H9 (cell line): ENCODE measurements at regions not wholly inside any gene's neighbourhood (a gene's known extent, or its start where the extent isn't known, plus 50 kb on each side); places are given as distances from the start of the nearest gene placed in this dataset.

Source experiments
- DNase-seq: peaks from one replicate; pipeline ENCODE4 v3.0.0-alpha.2; 2017
- H2AFZ ChIP-seq: one replicate; pipeline ENCODE4 v1.6.1; 2013; ENCODE audit warnings: mild to moderate bottlenecking, low read length, control low read depth, moderate library complexity
- H2AK5ac ChIP-seq: 2 replicates; pipeline ENCODE4 v1.6.1; 2013; ENCODE audit warnings: low read length, control low read depth, mixed read lengths; ENCODE audit not compliant: insufficient read length
- H2BK120ac ChIP-seq: one replicate; pipeline ENCODE4 v1.6.1; 2013; ENCODE audit warnings: low read depth, mild to moderate bottlenecking, low read length, control low read depth, inconsistent platforms; ENCODE audit not compliant: poor library complexity, severe bottlenecking
- H2BK12ac ChIP-seq: 2 replicates; pipeline ENCODE4 v1.6.1; 2013; ENCODE audit warnings: low read length, control low read depth, mixed read lengths, low read depth; ENCODE audit not compliant: insufficient read length
- H2BK15ac ChIP-seq: 2 replicates; pipeline ENCODE4 v1.6.1; 2013; ENCODE audit warnings: low read depth, low read length, control low read depth
- H2BK20ac ChIP-seq: one replicate; pipeline ENCODE4 v1.6.1; 2013; ENCODE audit warnings: low read depth, mild to moderate bottlenecking, low read length, control low read depth, inconsistent platforms; ENCODE audit not compliant: poor library complexity, severe bottlenecking
- H2BK5ac ChIP-seq: 2 replicates; pipeline ENCODE4 v1.6.1; 2013; ENCODE audit warnings: low read length, control low read depth, mixed read lengths; ENCODE audit not compliant: insufficient read length
- H3K14ac ChIP-seq: 2 replicates; pipeline ENCODE4 v1.6.1; 2013; ENCODE audit warnings: low read length, control low read depth; ENCODE audit not compliant: insufficient read depth
- H3K18ac ChIP-seq: 2 replicates; pipeline ENCODE4 v1.6.1; 2013; ENCODE audit warnings: low read depth, mild to moderate bottlenecking, mixed read lengths, low read length, control low read depth; ENCODE audit not compliant: insufficient read length
- H3K23ac ChIP-seq: 2 replicates; pipeline ENCODE4 v1.6.1; 2013; ENCODE audit warnings: low read length, control low read depth, mixed read lengths, low read depth; ENCODE audit not compliant: insufficient read length
- H3K23me2 ChIP-seq: 2 replicates; pipeline ENCODE4 v1.6.1; 2013; ENCODE audit warnings: low read depth, mild to moderate bottlenecking, mixed read lengths, low read length, control low read depth; ENCODE audit not compliant: insufficient read length, poor library complexity, severe bottlenecking
- H3K27ac ChIP-seq: 2 replicates; pipeline ENCODE4 v1.5.1; 2013; ENCODE audit warnings: low read length, control low read depth, mixed read lengths, low read depth; ENCODE audit not compliant: insufficient read length
- H3K27me3 ChIP-seq: 2 replicates; pipeline ENCODE4 v1.6.1; 2013; ENCODE audit warnings: low read length, control low read depth, inconsistent platforms; ENCODE audit not compliant: insufficient read depth
- H3K4ac ChIP-seq: 2 replicates; pipeline ENCODE4 v1.6.1; 2013; ENCODE audit warnings: low read depth, mild to moderate bottlenecking, control low read depth, inconsistent platforms, low read length, moderate library complexity
- H3K4me1 ChIP-seq: 2 replicates; pipeline ENCODE4 v1.6.1; 2013; ENCODE audit warnings: low read length, control low read depth, inconsistent platforms; ENCODE audit not compliant: insufficient read depth
- H3K4me2 ChIP-seq: 2 replicates; pipeline ENCODE4 v1.6.1; 2013; ENCODE audit warnings: low read length, control low read depth, mixed read lengths; ENCODE audit not compliant: insufficient read length, insufficient read depth
- H3K56ac ChIP-seq: 2 replicates; pipeline ENCODE4 v1.6.1; 2013; ENCODE audit warnings: low read depth, mild to moderate bottlenecking, mixed read lengths, low read length, control low read depth; ENCODE audit not compliant: insufficient read length
- H3K79me1 ChIP-seq: 2 replicates; pipeline ENCODE4 v1.6.1; 2013; ENCODE audit warnings: low read depth, mild to moderate bottlenecking, moderate library complexity, low read length, control low read depth, inconsistent platforms; ENCODE audit not compliant: insufficient read depth, poor library complexity, severe bottlenecking
- H3K79me2 ChIP-seq: 2 replicates; pipeline ENCODE4 v1.6.1; 2013; ENCODE audit warnings: low read length, control low read depth, inconsistent platforms; ENCODE audit not compliant: insufficient read depth
- H3K9ac ChIP-seq: 2 replicates; pipeline ENCODE4 v1.6.1; 2013; ENCODE audit warnings: low read length, control low read depth, mixed read lengths; ENCODE audit not compliant: insufficient read length; ENCODE audit errors: extremely low read depth
- H3K9me3 ChIP-seq: one replicate; pipeline ENCODE4 v1.6.1; 2013; ENCODE audit warnings: low read depth, low read length, inconsistent platforms; ENCODE audit not compliant: control insufficient read depth
- H3T11ph ChIP-seq: one replicate; pipeline ENCODE4 v1.6.1; 2013; ENCODE audit warnings: mild to moderate bottlenecking, low read length, control low read depth, inconsistent platforms
- H4K20me1 ChIP-seq: one replicate; pipeline ENCODE4 v1.6.1; 2013; ENCODE audit not compliant: control insufficient read depth, insufficient read length, insufficient read depth
- H4K5ac ChIP-seq: 2 replicates; pipeline ENCODE4 v1.6.1; 2013; ENCODE audit warnings: low read depth, mild to moderate bottlenecking, mixed read lengths, low read length, control low read depth; ENCODE audit not compliant: insufficient read length
- H4K8ac ChIP-seq: replicated peaks from 2 replicates; pipeline ENCODE4 v1.6.1; 2013; ENCODE audit warnings: low read length, control low read depth, mixed read lengths, low read depth; ENCODE audit not compliant: insufficient read length
- H4K91ac ChIP-seq: 2 replicates; pipeline ENCODE4 v1.6.1; 2013; ENCODE audit warnings: low read depth, mild to moderate bottlenecking, moderate library complexity, mixed read lengths, low read length, control low read depth; ENCODE audit not compliant: insufficient read length
- H3K27ac Mint-ChIP-seq, 3 experiments: 2 replicates in 2 of 3; 3 replicates in 1 of 3; pipeline ENCODE4 v1.8.0; 2020 to 2021; ENCODE audit warnings: mixed read lengths in 3 of 3, mild to moderate bottlenecking in 1 of 3, moderate library complexity in 1 of 3
- H3K27me3 Mint-ChIP-seq: 2 replicates; pipeline ENCODE4 v1.8.0; 2021; ENCODE audit warnings: low read depth, mild to moderate bottlenecking, moderate library complexity, mixed read lengths
- H3K36me3 Mint-ChIP-seq, 3 experiments: 2 replicates in 2 of 3; 3 replicates in 1 of 3; pipeline ENCODE4 v1.8.0; 2020 to 2021; ENCODE audit warnings: low read depth in 3 of 3, mixed read lengths in 3 of 3; ENCODE audit not compliant: insufficient read depth in 1 of 3
- H3K4me1 Mint-ChIP-seq, 2 experiments: 2 replicates each; pipeline ENCODE4 v1.8.0; 2020; ENCODE audit warnings: mixed read lengths in 2 of 2
- H3K4me3 Mint-ChIP-seq, 2 experiments: 2 replicates in 1 of 2; 3 replicates in 1 of 2; pipeline ENCODE4 v1.8.0; 2020 to 2021; ENCODE audit warnings: mild to moderate bottlenecking in 2 of 2, mixed read lengths in 2 of 2, moderate library complexity in 1 of 2
- H3K9me3 Mint-ChIP-seq, 2 experiments: 2 replicates in 1 of 2; 3 replicates in 1 of 2; pipeline ENCODE4 v1.8.0; 2020; ENCODE audit warnings: mild to moderate bottlenecking in 2 of 2, mixed read lengths in 2 of 2, moderate library complexity in 1 of 2
- CTCF ChIP-seq: fragments of 200-600 bp; sonication (generic); conservative IDR thresholded peaks from 3 replicates; pipeline ENCODE4 v1.8.0; 2021; ENCODE audit warnings: antibody characterized with exemption, mild to moderate bottlenecking
- WGBS: extraction: QIAGEN DNeasy Blood & Tissue Kit; methylation state at CpG from one replicate; pipeline ENCODE4 v1.1.7; 2013; ENCODE audit warnings: missing lambda C conversion rate, low lambda C conversion rate, mixed read lengths; ENCODE audit not compliant: insufficient read length; ENCODE audit errors: extremely low coverage; 5-methylcytosine and 5-hydroxymethylcytosine counted together

- Histone ChIP-seq H2BK5ac (no peak overlapping the region), H4K8ac (no peak overlapping the region), H3K4me2 (no peak overlapping the region), H4K91ac (no peak overlapping the region), H2BK20ac (no peak overlapping the region), H3K4me1 (no peaks in the 10 kb centered on the region), H3K14ac (no peak overlapping the region), H2BK12ac (no peak overlapping the region), H3K23ac (no peak overlapping the region), H2AK5ac (no peak overlapping the region), H3K79me1 (no peaks in the 10 kb centered on the region), H2AFZ (no peak overlapping the region), H3K18ac (no peak overlapping the region), H4K5ac (no peak overlapping the region), H3K79me2 (no peaks in the 10 kb centered on the region), H3K23me2 (no peaks in the 10 kb centered on the region), H3T11ph (no peak overlapping the region), H3K27me3 (no peaks in the 10 kb centered on the region), H3K27ac (no peak overlapping the region), H2BK120ac (no peak overlapping the region), H3K9ac (no peak overlapping the region), H2BK15ac (no peak overlapping the region), H4K20me1 (no peaks in the 10 kb centered on the region), H3K4ac (no peak overlapping the region), H3K9me3 (peaks cover 4% of the 10 kb centered on the region), H3K56ac (no peak overlapping the region)
- Mint-ChIP-seq H3K4me3 (no peak overlapping the region), H3K9me3 (peaks cover 18 to 22% of the 10 kb centered on the region in 2 experiments), H3K4me1 (peaks cover 4 to 9% of the 10 kb centered on the region in 2 experiments), H3K27ac (no peak overlapping the region), H3K27me3 (peaks cover 7% of the 10 kb centered on the region), H3K36me3 (peaks cover 0 to 18% (median 9%) of the 10 kb centered on the region in 3 experiments; a peak in 6 of 7 replicates)
- DNase-seq, result no peak
- no peak for TF ChIP-seq CTCF
- WGBS, result no CpG with 5 or more reads among the region's 2 CpGs
These were observed 78.3 kb upstream of the MBOAT2 start for GRCh38 chr2:9081750-9082149.
